ENCODE measurements at regions not wholly inside any gene's neighbourhood (a gene's known extent, or its start where the extent isn't known, plus 50 kb on each side); places are given as distances from the start of the nearest gene placed in this dataset.

DNA sequence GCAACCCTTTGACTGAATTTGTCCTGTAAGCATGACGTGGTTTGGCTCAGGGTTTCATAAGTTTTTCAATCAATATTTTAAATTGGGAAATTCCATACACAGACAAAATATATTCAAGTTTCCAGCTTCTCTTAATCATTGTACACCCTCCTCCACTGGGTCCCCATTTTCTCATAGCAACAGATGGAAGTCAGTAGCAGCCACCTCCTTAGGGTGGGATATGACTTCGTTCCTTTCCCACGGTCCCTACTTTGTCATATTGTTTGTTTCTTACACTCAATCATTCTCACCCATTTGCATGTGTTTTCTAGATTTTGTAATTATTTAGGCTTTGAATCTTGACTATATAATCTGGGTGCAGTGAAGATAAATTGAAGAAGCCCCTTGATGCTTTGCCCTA, 664.5 kb upstream of the IGFBP7 start:
- Mint-ChIP-seq H3K27ac (no peak overlapping the region), H3K4me3 (no peak overlapping the region), H3K36me3 (no peaks in the 10 kb centered on the region), H3K27me3 (no peaks in the 10 kb centered on the region), H3K4me1 (no peaks in the 10 kb centered on the region), H3K9me3 (peaks cover 0 to 14% (median 4%) of the 10 kb centered on the region in 7 donors)
- H3K4me3 ChIP-seq (ENCODE audit: low read depth, low read length), result no peak overlapping the region
- no peak overlapping the region for H3K27ac ChIP-seq (ENCODE audit: insufficient read depth, low read length, poor library complexity, severe bottlenecking)
- DNase-seq (no peak), ATAC-seq (ENCODE audit: low read depth in 2 of 2) (no peak)
- H3K4me1 ChIP-seq (ENCODE audit: control insufficient read depth, insufficient read depth, low read length, poor library complexity, severe bottlenecking), result no peaks in the 10 kb centered on the region
- H3K27me3 ChIP-seq (ENCODE audit: control insufficient read depth, insufficient read depth, low read length), result no peaks in the 10 kb centered on the region
- no peaks in the 10 kb centered on the region for H3K9me3 ChIP-seq (ENCODE audit: control insufficient read depth in 2 of 2, low read length in 2 of 2)
- H3K36me3 ChIP-seq (ENCODE audit: control insufficient read depth, insufficient read depth, low read length), result no peaks in the 10 kb centered on the region

DNA sequence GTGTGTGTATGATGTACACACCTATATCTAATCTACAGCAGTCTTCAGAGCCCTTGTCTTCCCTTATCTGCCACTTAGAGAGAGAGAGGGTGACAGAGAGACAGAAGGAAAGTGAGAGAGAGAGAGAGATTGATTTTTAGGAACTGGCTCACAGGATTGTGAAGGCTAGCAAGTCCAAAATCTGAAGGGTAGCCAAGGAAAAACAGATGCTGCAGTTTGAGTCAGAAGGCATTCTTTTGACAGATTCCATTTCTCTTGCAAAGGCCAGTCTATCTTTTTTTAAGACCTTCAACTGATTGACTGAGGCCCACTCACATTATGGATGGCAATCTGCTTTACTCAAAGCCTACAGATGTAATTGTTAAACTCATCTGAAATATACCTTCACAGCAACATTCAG, 664.0 kb upstream of the IGFBP7 start:
- H3K4me3 Mint-ChIP-seq, result no peak overlapping the region
- H3K27ac ChIP-seq (ENCODE audit: insufficient read depth, low read length, poor library complexity, severe bottlenecking), result no peak overlapping the region
- H3K4me1 ChIP-seq (ENCODE audit: control insufficient read depth, insufficient read depth, low read length, poor library complexity, severe bottlenecking), result no peaks in the 10 kb centered on the region
- no peaks in the 10 kb centered on the region for H3K27me3 Mint-ChIP-seq
- no peak overlapping the region for H3K4me3 ChIP-seq (ENCODE audit: low read depth, low read length)
- H3K9me3 ChIP-seq (ENCODE audit: control insufficient read depth in 2 of 2, low read length in 2 of 2), result no peaks in the 10 kb centered on the region
- no peaks in the 10 kb centered on the region for H3K36me3 Mint-ChIP-seq
- no peak for DNase-seq
- peaks cover 0 to 14% (median 4%) of the 10 kb centered on the region in 7 donors for H3K9me3 Mint-ChIP-seq
- no peaks in the 10 kb centered on the region for H3K4me1 Mint-ChIP-seq
- no peaks in the 10 kb centered on the region for H3K27me3 ChIP-seq (ENCODE audit: control insufficient read depth, insufficient read depth, low read length)
- H3K27ac Mint-ChIP-seq, result no peak overlapping the region
- no peaks in the 10 kb centered on the region for H3K36me3 ChIP-seq (ENCODE audit: control insufficient read depth, insufficient read depth, low read length)
- no peak for ATAC-seq (ENCODE audit: low read depth in 2 of 2)

GRCh38 chr4:57766341-57766740, 656.2 kb upstream of the IGFBP7 start:
- H3K27me3 Mint-ChIP-seq, result no peaks in the 10 kb centered on the region
- DNase-seq, result no peak
- ATAC-seq (ENCODE audit: low read depth in 2 of 2), result no peak
- Histone ChIP-seq H3K27me3 (ENCODE audit: control insufficient read depth, insufficient read depth, low read length) (no peaks in the 10 kb centered on the region), H3K4me1 (ENCODE audit: control insufficient read depth, insufficient read depth, low read length, poor library complexity, severe bottlenecking) (no peaks in the 10 kb centered on the region), H3K9me3 (ENCODE audit: control insufficient read depth in 2 of 2, low read length in 2 of 2) (peaks cover 0 to 3% of the 10 kb centered on the region in 2 experiments), H3K4me3 (ENCODE audit: low read depth, low read length) (no peak overlapping the region), H3K27ac (ENCODE audit: insufficient read depth, low read length, poor library complexity, severe bottlenecking) (no peak overlapping the region), H3K36me3 (ENCODE audit: control insufficient read depth, insufficient read depth, low read length) (no peaks in the 10 kb centered on the region)
- no peaks in the 10 kb centered on the region for H3K36me3 Mint-ChIP-seq
- H3K4me3 Mint-ChIP-seq, result no peak overlapping the region
- H3K9me3 Mint-ChIP-seq, result peaks cover 0 to 28% (median 5%) of the 10 kb centered on the region in 7 donors
- no peak overlapping the region for H3K27ac Mint-ChIP-seq
- no peaks in the 10 kb centered on the region for H3K4me1 Mint-ChIP-seq

DNA sequence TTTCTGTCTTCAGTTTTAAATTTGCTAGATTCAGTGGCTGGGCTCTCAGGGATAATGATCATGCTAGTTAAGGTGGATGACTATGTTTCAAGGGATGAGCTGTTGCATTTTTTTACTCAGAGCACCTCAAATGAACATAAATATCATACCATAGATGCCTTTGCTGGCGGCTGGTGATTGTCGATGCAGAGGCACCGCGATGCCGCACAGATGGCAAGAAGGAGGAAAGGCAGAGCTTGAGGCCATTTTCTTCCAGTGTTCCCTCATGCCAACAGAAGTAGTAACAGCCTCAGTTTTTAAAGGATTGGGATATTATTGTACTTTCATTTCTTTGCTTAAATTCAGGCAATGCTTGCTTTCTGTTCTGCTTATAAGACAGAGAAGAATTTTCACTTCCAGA, 654.7 kb upstream of the IGFBP7 start:
- H3K27ac ChIP-seq (ENCODE audit: insufficient read depth, low read length, poor library complexity, severe bottlenecking), result no peak overlapping the region
- H3K36me3 Mint-ChIP-seq, result no peaks in the 10 kb centered on the region
- no peaks in the 10 kb centered on the region for H3K27me3 Mint-ChIP-seq
- no peak overlapping the region for H3K4me3 Mint-ChIP-seq
- H3K9me3 ChIP-seq (ENCODE audit: control insufficient read depth in 2 of 2, low read length in 2 of 2), result peaks cover 0 to 3% of the 10 kb centered on the region in 2 experiments
- H3K4me1 ChIP-seq (ENCODE audit: control insufficient read depth, insufficient read depth, low read length, poor library complexity, severe bottlenecking), result no peaks in the 10 kb centered on the region
- peaks cover 0 to 28% (median 5%) of the 10 kb centered on the region in 7 donors for H3K9me3 Mint-ChIP-seq
- no peak overlapping the region for H3K27ac Mint-ChIP-seq
- no peak overlapping the region for H3K4me3 ChIP-seq (ENCODE audit: low read depth, low read length)
- DNase-seq, result no peak
- H3K4me1 Mint-ChIP-seq, result no peaks in the 10 kb centered on the region
- ATAC-seq (ENCODE audit: low read depth in 2 of 2), result no peak
- H3K27me3 ChIP-seq (ENCODE audit: control insufficient read depth, insufficient read depth, low read length), result no peaks in the 10 kb centered on the region
- H3K36me3 ChIP-seq (ENCODE audit: control insufficient read depth, insufficient read depth, low read length), result no peaks in the 10 kb centered on the region

- H3K4me3 Mint-ChIP-seq, result no peak overlapping the region
- DNase-seq, result no peak
- H3K9me3 ChIP-seq (ENCODE audit: control insufficient read depth in 2 of 2, low read length in 2 of 2), result peaks cover 0 to 3% of the 10 kb centered on the region in 2 experiments
- no peaks in the 10 kb centered on the region for H3K36me3 ChIP-seq (ENCODE audit: control insufficient read depth, insufficient read depth, low read length)
- no peaks in the 10 kb centered on the region for H3K27me3 ChIP-seq (ENCODE audit: control insufficient read depth, insufficient read depth, low read length)
- no peak overlapping the region for H3K4me3 ChIP-seq (ENCODE audit: low read depth, low read length)
- no peaks in the 10 kb centered on the region for H3K4me1 Mint-ChIP-seq
- no peak overlapping the region for H3K27ac Mint-ChIP-seq
- H3K4me1 ChIP-seq (ENCODE audit: control insufficient read depth, insufficient read depth, low read length, poor library complexity, severe bottlenecking), result no peaks in the 10 kb centered on the region
- no peaks in the 10 kb centered on the region for H3K27me3 Mint-ChIP-seq
- H3K27ac ChIP-seq (ENCODE audit: insufficient read depth, low read length, poor library complexity, severe bottlenecking), result no peak overlapping the region
- H3K36me3 Mint-ChIP-seq, result no peaks in the 10 kb centered on the region
- H3K9me3 Mint-ChIP-seq, result peaks cover 2 to 23% (median 4%) of the 10 kb centered on the region in 7 donors
- ATAC-seq (ENCODE audit: low read depth in 2 of 2), result no peak
These were observed 652.9 kb upstream of the IGFBP7 start for GRCh38 chr4:57763070-57763469.

GRCh38 chr4:57740625-57741190, 630.5 kb upstream of the IGFBP7 start:
- Histone ChIP-seq H3K27ac (ENCODE audit: insufficient read depth, low read length, poor library complexity, severe bottlenecking) (no peak overlapping the region), H3K36me3 (ENCODE audit: control insufficient read depth, insufficient read depth, low read length) (no peaks in the 10 kb centered on the region), H3K4me1 (ENCODE audit: control insufficient read depth, insufficient read depth, low read length, poor library complexity, severe bottlenecking) (no peaks in the 10 kb centered on the region), H3K9me3 (ENCODE audit: control insufficient read depth in 2 of 2, low read length in 2 of 2) (no peaks in the 10 kb centered on the region), H3K4me3 (ENCODE audit: low read depth, low read length) (no peak overlapping the region), H3K27me3 (ENCODE audit: control insufficient read depth, insufficient read depth, low read length) (no peaks in the 10 kb centered on the region)
- no peaks in the 10 kb centered on the region for H3K4me1 Mint-ChIP-seq
- DNase-seq, result no peak
- H3K27me3 Mint-ChIP-seq, result no peaks in the 10 kb centered on the region
- ATAC-seq (ENCODE audit: low read depth in 2 of 2), result no peak
- peaks cover 3 to 16% (median 9%) of the 10 kb centered on the region in 7 donors for H3K9me3 Mint-ChIP-seq
- H3K36me3 Mint-ChIP-seq, result no peaks in the 10 kb centered on the region
- H3K4me3 Mint-ChIP-seq, result no peak overlapping the region
- no peak overlapping the region for H3K27ac Mint-ChIP-seq

- H3K9me3 ChIP-seq (ENCODE audit: control insufficient read depth in 2 of 2, low read length in 2 of 2), result no peaks in the 10 kb centered on the region
- no peak for ATAC-seq (ENCODE audit: low read depth in 2 of 2)
- Mint-ChIP-seq H3K4me1 (no peaks in the 10 kb centered on the region), H3K4me3 (no peak overlapping the region), H3K36me3 (no peaks in the 10 kb centered on the region), H3K27me3 (no peaks in the 10 kb centered on the region), H3K27ac (no peak overlapping the region), H3K9me3 (peaks cover 0 to 8% (median 3%) of the 10 kb centered on the region in 7 donors)
- no peak overlapping the region for H3K27ac ChIP-seq (ENCODE audit: insufficient read depth, low read length, poor library complexity, severe bottlenecking)
- no peaks in the 10 kb centered on the region for H3K4me1 ChIP-seq (ENCODE audit: control insufficient read depth, insufficient read depth, low read length, poor library complexity, severe bottlenecking)
- no peaks in the 10 kb centered on the region for H3K27me3 ChIP-seq (ENCODE audit: control insufficient read depth, insufficient read depth, low read length)
- no peaks in the 10 kb centered on the region for H3K36me3 ChIP-seq (ENCODE audit: control insufficient read depth, insufficient read depth, low read length)
- no peak for DNase-seq
- H3K4me3 ChIP-seq (ENCODE audit: low read depth, low read length), result no peak overlapping the region
These were observed 626.6 kb upstream of the IGFBP7 start for GRCh38 chr4:57736781-57737180.

GRCh38 chr4:57734104-57734670, 624.0 kb upstream of the IGFBP7 start:
- ATAC-seq (ENCODE audit: low read depth in 2 of 2), result no peak
- Mint-ChIP-seq H3K27me3 (no peaks in the 10 kb centered on the region), H3K4me3 (no peak overlapping the region), H3K27ac (no peak overlapping the region), H3K9me3 (peaks cover 0 to 9% (median 5%) of the 10 kb centered on the region in 7 donors), H3K36me3 (no peaks in the 10 kb centered on the region), H3K4me1 (no peaks in the 10 kb centered on the region)
- DNase-seq, result no peak
- no peaks in the 10 kb centered on the region for H3K9me3 ChIP-seq (ENCODE audit: control insufficient read depth in 2 of 2, low read length in 2 of 2)
- no peak overlapping the region for H3K27ac ChIP-seq (ENCODE audit: insufficient read depth, low read length, poor library complexity, severe bottlenecking)
- no peak overlapping the region for H3K4me3 ChIP-seq (ENCODE audit: low read depth, low read length)
- H3K4me1 ChIP-seq (ENCODE audit: control insufficient read depth, insufficient read depth, low read length, poor library complexity, severe bottlenecking), result no peaks in the 10 kb centered on the region
- H3K36me3 ChIP-seq (ENCODE audit: control insufficient read depth, insufficient read depth, low read length), result no peaks in the 10 kb centered on the region
- no peaks in the 10 kb centered on the region for H3K27me3 ChIP-seq (ENCODE audit: control insufficient read depth, insufficient read depth, low read length)

All from CD4-positive, CD25-positive, alpha-beta regulatory T cell (primary cell).